ENCODE measurements at regions not wholly inside any gene's neighbourhood (a gene's known extent, or its start where the extent isn't known, plus 50 kb on each side); places are given as distances from the start of the nearest gene placed in this dataset.
"Not testable (repeated sequence)": the region's sequence is repeated elsewhere in the genome, so short reads cannot be mapped to it uniquely, and the experiment has no call there.

- not testable (repeated sequence) for TF ChIP-seq CSDC2 (CRISPR knock-in tag; IDR thresholded peaks at IDR 0.05); ISL1 (CRISPR knock-in tag; IDR thresholded peaks at IDR 0.05); ARNTL (CRISPR knock-in tag; IDR thresholded peaks at IDR 0.05; ENCODE audit: borderline replicate concordance, low read depth); ZC3H10 (CRISPR knock-in tag; IDR thresholded peaks at IDR 0.05); ZNF8 (CRISPR knock-in tag; IDR thresholded peaks at IDR 0.05); PPARA (CRISPR knock-in tag; IDR thresholded peaks at IDR 0.05; ENCODE audit: borderline replicate concordance); RARB (CRISPR knock-in tag; IDR thresholded peaks at IDR 0.05); TCF4 (CRISPR knock-in tag; IDR thresholded peaks at IDR 0.05; ENCODE audit: borderline replicate concordance); OSR1 (CRISPR knock-in tag; IDR thresholded peaks at IDR 0.05)
- TF ChIP-seq, protein P1, sequence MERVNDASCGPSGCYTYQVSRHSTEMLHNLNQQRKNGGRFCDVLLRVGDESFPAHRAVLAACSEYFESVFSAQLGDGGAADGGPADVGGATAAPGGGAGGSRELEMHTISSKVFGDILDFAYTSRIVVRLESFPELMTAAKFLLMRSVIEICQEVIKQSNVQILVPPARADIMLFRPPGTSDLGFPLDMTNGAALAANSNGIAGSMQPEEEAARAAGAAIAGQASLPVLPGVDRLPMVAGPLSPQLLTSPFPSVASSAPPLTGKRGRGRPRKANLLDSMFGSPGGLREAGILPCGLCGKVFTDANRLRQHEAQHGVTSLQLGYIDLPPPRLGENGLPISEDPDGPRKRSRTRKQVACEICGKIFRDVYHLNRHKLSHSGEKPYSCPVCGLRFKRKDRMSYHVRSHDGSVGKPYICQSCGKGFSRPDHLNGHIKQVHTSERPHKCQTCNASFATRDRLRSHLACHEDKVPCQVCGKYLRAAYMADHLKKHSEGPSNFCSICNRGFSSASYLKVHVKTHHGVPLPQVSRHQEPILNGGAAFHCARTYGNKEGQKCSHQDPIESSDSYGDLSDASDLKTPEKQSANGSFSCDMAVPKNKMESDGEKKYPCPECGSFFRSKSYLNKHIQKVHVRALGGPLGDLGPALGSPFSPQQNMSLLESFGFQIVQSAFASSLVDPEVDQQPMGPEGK (CRISPR knock-in tag; IDR thresholded peaks at IDR 0.05; ENCODE audit: borderline replicate concordance): not testable (repeated sequence)
- TF ChIP-seq, protein P2, sequence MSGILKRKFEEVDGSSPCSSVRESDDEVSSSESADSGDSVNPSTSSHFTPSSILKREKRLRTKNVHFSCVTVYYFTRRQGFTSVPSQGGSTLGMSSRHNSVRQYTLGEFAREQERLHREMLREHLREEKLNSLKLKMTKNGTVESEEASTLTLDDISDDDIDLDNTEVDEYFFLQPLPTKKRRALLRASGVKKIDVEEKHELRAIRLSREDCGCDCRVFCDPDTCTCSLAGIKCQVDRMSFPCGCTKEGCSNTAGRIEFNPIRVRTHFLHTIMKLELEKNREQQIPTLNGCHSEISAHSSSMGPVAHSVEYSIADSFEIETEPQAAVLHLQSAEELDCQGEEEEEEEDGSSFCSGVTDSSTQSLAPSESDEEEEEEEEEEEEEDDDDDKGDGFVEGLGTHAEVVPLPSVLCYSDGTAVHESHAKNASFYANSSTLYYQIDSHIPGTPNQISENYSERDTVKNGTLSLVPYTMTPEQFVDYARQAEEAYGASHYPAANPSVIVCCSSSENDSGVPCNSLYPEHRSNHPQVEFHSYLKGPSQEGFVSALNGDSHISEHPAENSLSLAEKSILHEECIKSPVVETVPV (CRISPR knock-in tag; IDR thresholded peaks at IDR 0.05): not testable (repeated sequence)
Observed at GRCh38 chr2:242108797-242109500, 239.4 kb downstream of the RTP5 start.

Measured in SK-N-SH treated with all-trans-retinoic acid at 6 μM for 48 hours (cell line).